ENCODE measurements at regions not wholly inside any gene's neighbourhood (a gene's known extent, or its start where the extent isn't known, plus 50 kb on each side); places are given as distances from the start of the nearest gene placed in this dataset.

GRCh38 chr4:103936653-103937145 lies 216.9 kb upstream of the TACR3 start:
- TF ChIP-seq CTCF (IDR thresholded peaks at IDR 0.05) (no peak), POLR2A (IDR thresholded peaks at IDR 0.05) (no peak), POLR2AphosphoS5 (IDR thresholded peaks at IDR 0.05) (no peak)

Data from transverse colon (tissue), 4 donors.